Muscle of arm (tissue), 1 donor: ENCODE measurements at regions not wholly inside any gene's neighbourhood (a gene's known extent, or its start where the extent isn't known, plus 50 kb on each side); places are given as distances from the start of the nearest gene placed in this dataset.
"Not testable (repeated sequence)": the region's sequence is repeated elsewhere in the genome, so short reads cannot be mapped to it uniquely, and the experiment has no call there.

Experiments used
- DNase-seq: peaks from one replicate; pipeline ENCODE4 v3.0.0-alpha.2; 2013

DNA sequence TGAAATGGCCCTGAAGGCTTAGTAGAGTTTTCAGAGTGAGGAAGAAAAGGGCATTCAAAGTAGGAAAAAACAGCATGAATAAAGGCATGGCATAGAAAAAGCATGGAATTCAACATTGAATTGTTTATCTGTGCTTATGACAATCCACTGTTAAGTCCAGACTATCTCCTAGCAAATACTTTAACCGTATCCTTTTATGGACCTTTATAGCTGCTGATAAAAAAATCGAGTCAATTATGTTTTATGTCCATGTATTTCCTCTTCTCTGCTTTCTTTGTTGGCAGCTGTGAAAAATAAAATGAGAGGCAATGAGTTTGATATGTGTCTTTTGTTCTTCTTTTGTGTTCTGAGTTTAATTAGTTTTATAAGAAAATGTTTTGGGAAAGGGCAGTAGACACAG is 70.4 kb downstream of the TDRD15 start:
- no peak for DNase-seq

GRCh38 chr2:21194858-21195271 is 71.1 kb downstream of the TDRD15 start:
- DNase-seq: no peak

DNA sequence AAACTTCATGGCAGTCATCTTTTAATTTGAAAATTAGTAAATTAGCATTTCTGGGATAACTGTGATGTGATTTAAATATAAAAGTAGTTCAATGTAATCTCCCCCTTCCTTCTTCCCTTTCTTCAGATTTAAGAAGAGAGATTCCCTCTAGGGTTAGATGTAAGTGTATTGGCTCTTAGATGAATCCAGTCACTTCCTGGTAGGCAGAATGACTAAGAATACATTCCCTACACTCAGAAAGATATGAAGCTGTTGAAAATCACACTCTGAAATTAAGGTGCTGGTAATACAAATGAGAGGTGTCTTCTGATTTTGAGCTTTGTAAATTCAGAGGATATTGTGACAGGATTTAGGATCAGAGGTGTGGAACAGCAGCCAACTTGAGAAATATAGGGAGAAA is 71.6 kb downstream of the TDRD15 start:
- DNase-seq: no peak

GRCh38 chr2:21198637-21199036 is 74.9 kb downstream of the TDRD15 start:
- no peak for DNase-seq

GRCh38 chr2:21203976-21204375 is 80.2 kb downstream of the TDRD15 start:
- DNase-seq: no peak

DNA sequence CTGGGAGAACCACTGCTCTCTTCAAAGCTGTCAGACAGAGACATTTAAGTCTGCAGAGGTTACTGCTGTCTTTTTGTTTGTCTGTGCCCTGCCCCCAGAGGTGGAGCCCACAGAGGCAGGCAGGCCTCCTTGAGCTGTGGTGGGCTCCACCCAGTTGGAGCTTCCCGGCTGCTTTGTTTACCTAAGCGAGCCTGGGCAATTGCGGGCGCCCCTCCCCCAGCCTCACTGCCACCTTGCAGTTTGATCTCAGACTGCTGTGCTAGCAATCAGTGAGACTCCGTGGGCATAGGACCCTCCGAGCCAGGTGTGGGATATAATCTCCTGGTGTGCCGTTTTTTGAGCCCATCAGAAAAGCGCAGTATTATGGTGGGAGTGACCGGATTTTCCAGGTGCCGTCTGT is 90.3 kb downstream of the TDRD15 start:
- not testable (repeated sequence) for DNase-seq

DNA sequence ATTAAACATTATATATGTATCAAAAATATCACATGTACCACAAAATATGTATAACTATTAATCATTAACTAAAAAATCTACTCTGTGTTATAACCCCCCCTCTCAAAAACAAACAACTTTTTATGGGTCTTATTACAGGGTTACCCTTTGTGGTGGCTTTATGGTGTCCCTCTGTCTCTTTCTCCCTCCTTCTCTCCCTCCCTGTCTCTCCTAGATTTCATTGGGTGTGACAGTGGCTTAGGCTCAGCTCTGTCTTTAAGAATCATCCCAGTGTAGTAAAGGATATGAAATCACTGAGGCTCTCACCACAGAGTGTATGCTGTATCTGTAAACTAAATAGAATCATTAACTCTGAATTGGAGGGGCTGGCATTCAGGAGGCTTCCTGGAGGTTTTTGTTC is 93.7 kb downstream of the TDRD15 start:
- DNase-seq: no peak

DNA sequence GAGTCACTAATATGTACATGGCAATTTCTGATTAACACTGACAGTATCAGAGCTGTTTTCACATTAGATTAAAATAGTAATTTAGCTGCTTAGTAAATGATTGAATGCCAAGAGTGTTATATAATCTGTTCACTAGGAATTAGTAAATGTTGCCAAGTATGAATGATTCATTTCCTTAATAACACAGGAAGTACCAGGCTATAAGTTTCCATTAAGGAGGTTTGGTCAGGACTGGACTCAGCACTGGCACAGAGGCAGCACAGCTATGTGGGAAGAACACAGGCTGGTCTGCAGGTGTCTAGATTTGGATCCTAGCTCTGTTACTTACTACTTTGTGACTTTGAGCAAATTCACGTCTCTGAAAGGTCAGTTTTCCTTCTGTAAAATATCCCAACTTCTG is 97.2 kb downstream of the TDRD15 start:
- no peak for DNase-seq

DNA sequence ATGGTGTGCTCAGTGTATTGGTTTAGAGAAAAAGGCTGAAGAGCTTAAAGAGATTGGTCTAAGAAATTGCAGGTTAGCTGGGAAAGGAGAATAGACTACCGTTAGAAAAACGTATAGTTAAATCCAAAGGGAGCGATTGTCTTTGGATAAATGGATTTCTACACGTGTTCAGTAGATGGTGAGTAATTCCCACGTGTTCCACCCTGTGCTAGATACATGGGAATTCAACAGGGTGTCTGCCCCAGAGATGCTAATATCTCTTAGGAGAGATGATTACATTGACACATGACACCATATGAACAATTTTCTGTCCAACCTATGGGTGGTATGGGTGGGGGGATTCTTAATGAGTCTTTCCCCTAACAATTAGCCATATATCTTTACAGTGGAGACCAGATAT is 99.8 kb downstream of the TDRD15 start:
- no peak for DNase-seq

- DNase-seq: no peak
Observed at GRCh38 chr2:21228041-21228895, 104.5 kb downstream of the TDRD15 start.

- no peak for DNase-seq
Observed at GRCh38 chr2:21229302-21229701, 105.5 kb downstream of the TDRD15 start.

DNA sequence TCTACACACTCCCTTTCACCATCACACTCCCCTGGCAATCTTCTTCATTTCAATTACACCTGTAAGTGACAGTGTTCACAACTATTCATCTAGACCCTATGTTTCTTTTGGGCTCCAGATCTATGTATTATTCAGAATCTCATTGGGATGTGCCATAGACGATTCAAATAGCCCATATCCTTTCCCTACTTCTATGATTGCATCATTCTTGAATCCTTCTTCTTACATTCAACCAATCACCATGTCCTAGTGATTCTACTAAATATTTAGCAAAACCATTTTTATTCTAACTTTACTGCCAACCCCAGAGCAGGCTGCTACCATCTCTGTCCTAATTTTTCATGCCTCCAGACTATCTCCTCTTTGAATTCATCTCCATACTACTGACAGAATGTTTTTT is 106.4 kb downstream of the TDRD15 start:
- DNase-seq: no peak

DNA sequence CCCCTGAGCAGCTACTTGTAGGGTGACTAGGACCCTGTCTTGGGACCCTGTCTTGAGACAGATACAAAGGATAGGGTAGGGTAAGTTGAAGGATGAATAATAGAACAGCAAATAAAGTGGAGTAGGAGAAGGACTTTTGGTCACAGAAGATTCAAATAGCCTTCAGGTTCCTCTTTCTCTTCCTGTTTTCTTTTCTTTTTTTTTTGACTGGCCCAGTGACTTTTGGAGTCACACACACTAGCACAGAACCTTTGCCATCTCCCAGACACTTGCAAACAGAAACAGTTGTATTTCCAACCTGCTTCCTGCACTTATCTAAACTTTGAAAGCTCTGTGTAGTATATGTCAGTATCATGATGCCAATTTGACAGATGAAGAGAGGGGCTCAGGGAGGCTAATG is 108.2 kb downstream of the TDRD15 start:
- no peak for DNase-seq

- no peak for DNase-seq
Observed at GRCh38 chr2:21233194-21233593, 109.4 kb downstream of the TDRD15 start.

DNA sequence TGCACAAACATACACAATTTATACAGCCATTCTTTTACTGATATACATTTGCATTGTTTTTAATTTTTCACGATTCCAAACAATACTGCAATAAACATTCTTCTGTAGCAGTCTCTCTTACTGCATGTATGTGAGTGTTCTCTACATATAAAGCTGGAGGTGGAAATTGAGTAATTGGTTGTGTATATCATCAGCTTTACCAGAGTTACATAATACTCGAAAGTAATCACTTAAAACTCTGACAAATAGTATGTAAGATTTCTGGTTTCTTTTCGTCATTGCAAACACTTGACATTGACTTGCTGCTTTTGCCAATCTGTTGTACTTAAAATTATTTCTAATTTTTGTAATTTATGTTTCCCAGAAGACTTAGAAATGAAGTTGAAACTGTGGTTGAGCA is 110.2 kb downstream of the TDRD15 start:
- DNase-seq: no peak

GRCh38 chr2:21234464-21235120 is 110.8 kb downstream of the TDRD15 start:
- no peak for DNase-seq

- not testable (repeated sequence) for DNase-seq
Observed at GRCh38 chr2:21239749-21240148, 116.0 kb downstream of the TDRD15 start.

DNA sequence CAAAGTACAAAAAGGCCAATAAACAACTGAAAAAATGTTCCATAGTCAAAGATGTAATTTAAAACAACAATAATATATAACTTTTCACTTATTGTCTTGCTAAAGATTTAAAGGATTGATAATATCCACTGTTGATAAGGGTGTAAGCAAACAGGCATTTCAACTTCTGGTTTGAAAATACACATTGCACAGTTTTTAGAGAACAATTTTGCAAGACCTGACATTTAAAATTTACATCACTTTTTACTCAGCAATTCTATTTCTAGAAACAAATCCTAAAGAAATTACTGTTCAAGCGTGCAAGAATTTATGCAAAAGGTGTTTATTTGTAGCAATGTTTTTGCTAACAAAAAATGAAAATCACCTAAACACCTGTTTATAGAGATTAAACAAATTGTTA is 120.4 kb downstream of the TDRD15 start:
- DNase-seq: no peak

GRCh38 chr2:21245565-21245964 is 121.8 kb downstream of the TDRD15 start:
- no peak for DNase-seq

DNA sequence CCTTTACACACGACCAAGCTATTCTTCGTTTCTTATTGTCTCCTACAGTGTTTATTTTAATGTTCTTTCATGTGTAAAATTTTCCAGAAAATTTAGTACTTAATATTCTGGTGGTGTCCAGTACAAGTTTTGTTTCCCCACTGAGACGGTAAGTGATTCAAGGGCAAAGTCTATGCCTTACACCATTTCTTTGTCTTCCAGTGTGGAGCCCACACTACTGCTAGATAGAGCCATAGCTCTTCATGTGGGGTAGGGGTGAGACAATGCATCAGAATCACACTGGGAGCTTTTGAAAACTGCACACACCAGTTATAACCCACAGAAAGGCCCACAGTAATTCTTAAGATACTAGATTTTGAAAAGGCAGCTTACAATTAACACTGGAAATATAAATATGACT is 125.6 kb downstream of the TDRD15 start:
- no peak for DNase-seq

- no peak for DNase-seq
Observed at GRCh38 chr2:21250673-21251072, 126.9 kb downstream of the TDRD15 start.

DNA sequence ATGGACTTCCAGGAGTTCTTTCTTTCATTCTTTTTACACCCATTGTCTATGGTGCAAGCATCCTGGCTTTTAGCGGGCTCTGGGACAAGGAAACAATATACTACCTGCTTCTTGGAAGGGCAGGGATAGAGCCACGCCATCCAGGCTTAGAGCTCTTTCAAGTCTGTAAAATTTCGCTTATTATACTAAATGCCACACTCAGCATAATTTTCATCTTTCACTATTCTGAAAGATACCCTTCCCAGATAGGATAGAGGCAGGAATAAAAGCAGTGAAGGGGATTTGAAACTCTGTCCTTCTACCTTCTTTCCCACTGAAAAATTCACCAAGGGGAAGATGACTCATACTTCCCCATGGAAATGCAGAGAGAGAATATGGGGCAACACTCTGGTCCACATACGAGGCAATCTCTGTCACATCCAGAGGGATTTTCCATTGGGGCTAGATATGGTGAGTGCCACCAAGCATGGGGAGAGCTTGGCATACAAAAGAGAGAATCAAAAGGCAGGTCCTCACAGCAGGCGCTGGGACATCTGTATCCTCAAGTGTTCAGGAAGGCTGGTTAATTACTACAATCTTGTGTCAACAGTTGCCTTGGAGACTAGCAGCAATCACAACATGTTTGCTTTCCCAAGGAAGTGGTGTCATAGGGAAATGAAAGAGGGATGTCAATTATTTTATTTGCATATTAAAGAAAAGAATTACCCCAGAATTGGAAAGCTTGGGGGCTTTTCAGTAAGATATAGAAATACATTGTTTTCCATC is 127.6 kb downstream of the TDRD15 start:
- no peak for DNase-seq
